Urothelium cell line (cell line): ENCODE measurements at regions not wholly inside any gene's neighbourhood (a gene's known extent, or its start where the extent isn't known, plus 50 kb on each side); places are given as distances from the start of the nearest gene placed in this dataset.

ENCODE experiments used
- DNase-seq: peaks from one replicate; pipeline ENCODE4 v3.0.0; 2011; ENCODE audit warnings: low spot score, mixed read lengths
- FAIRE-seq: peaks from 2 replicates; lab custom pipeline; 2011; peaks lifted over from hg19 to GRCh38; lab: Jason Lieb, UNC

DNA sequence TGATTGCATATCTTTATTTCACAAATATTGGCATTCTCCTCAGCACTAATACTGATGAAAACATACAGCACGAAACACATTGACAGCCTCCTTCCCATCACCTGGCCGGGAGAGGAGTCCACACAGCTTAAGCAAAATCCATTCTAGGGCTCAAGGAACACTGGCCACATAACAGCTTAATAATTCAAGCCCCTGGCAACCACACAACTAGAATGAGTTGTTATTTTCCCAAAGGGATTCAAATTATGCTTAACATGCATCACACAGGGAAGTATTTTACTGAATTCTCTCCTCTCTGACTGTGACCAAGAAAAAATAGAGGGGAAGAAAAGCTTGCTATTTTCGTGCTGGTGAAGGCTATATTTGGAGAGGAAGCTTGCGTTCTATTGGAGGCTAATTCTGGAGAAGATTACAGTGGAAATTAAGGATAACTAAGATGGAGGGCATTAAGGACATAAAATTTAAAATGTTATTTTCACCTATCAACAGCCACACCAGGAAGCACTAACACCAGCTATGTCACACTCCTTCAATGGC lies 198.5 kb downstream of the ADGRG6 start:
- DNase-seq (no peak), FAIRE-seq (no peak)

DNA sequence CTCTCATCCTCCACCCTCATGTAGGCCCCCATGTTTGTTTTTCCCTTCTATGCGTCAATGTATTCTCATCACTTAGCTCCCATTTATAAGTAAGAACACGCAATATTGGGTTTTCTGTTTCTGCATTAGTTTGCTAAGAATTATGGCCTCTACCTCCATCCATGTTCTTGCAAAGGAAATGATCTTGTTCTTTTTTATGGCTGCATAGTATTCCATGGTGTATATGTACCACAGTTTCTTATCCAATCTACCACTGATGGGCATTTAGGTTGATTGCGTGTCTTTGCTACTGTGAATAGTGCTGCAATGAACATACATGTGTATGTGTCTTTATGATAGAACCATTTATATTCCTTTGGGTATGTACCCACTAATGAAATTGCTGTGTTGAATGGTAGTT lies 200.0 kb downstream of the ADGRG6 start:
- DNase-seq (no peak), FAIRE-seq (no peak)

DNA sequence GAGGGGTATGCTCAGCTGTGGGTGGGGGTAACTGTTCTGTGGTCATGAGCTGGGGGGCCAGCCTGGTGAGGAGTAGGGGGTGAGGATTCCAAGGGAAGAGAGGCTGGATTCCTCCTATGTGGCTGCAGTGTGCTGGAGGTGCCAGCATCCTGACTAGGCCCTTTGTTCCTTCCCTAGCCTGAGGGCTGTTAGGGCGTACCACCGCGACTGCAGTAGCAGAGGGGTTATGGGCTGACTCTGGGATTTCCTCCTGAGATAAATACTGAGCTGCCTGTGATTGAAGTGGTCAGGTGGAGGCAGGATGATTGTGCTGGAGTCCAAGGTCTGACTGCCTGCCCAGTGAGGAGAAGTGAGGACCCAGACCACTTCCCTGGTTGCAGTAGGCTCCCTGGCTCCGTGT lies 205.3 kb downstream of the ADGRG6 start:
- DNase-seq (no peak), FAIRE-seq (no peak)

DNA sequence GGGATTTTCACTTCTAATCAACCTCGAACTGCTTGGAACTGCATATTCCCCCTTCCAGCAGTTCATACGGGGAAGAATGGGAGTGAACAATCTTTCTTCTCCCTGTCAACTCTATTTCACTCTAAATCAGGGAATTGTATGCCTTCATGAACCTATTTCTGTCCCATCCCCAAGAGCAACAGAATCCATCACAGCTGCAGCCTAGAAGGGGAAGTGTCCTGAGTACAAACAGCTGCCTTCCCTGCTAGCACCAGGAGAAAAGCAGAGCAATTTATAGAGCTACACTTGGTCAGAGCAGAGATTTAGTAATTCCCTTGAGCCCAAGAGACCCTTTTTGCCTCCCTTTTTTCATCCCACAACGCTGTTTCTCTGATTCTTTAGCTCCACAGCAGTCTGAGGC lies 208.4 kb downstream of the ADGRG6 start:
- FAIRE-seq, result no peak
- DNase-seq, result no peak

DNA sequence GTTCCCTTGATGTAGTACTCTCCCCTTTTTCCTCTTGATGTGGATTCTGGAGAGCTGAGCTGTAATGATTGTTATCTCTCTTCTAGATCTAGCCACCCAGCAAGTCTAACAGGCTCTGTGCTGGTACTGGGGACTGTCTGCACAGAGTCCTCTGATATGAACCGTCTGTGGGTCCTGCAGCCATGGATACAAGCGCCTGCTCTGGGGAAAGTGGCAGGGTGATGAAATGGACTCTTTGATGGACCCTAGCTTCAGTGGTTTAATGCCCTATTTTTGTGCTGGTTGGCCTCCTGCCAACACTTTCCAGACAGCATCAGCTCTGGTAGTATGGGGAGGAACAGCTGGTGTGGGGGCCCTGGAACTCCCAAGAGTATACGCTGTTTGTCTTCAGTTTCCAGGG lies 216.3 kb downstream of the ADGRG6 start:
- FAIRE-seq (no peak), DNase-seq (no peak)

DNA sequence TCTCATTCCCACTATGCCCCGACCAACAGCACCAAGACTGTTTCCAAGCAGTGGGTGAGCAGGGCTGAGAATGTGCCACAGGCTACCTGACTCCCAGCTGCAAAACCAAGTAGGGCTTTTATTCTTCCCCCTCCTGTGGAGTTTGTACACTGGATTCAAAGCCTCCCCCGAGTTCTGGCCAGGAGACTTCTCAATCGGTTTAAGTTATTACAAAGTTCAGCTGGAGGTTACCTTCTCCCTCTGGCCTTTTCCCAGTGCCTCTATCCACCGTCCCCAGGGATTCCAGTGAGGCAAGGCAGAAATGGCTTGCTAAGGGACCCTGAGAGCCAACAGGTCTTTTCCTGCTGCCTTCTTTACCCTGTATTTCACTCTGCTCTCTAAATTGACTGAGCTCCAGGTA lies 217.0 kb downstream of the ADGRG6 start:
- no peak for DNase-seq
- FAIRE-seq, result no peak

DNA sequence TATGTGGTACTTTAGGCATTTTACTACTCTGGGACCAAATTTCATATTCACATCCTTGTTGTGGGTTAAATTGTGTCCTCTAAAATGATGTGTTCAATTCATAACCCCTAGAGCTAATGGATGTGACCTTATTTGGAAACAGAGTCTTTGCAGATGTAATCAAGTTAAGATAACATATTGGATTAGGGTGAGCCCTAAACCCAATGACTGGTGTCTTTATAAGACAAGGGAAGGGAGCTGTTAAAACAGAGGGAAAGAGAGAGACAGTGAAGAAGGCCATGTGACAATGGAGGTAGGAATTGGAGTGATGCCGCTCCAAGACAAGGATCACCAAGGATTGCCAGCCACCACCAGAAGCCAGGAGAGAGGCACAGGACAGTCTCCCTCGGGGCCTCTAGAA lies 220.0 kb downstream of the ADGRG6 start:
- DNase-seq (no peak), FAIRE-seq (no peak)

DNA sequence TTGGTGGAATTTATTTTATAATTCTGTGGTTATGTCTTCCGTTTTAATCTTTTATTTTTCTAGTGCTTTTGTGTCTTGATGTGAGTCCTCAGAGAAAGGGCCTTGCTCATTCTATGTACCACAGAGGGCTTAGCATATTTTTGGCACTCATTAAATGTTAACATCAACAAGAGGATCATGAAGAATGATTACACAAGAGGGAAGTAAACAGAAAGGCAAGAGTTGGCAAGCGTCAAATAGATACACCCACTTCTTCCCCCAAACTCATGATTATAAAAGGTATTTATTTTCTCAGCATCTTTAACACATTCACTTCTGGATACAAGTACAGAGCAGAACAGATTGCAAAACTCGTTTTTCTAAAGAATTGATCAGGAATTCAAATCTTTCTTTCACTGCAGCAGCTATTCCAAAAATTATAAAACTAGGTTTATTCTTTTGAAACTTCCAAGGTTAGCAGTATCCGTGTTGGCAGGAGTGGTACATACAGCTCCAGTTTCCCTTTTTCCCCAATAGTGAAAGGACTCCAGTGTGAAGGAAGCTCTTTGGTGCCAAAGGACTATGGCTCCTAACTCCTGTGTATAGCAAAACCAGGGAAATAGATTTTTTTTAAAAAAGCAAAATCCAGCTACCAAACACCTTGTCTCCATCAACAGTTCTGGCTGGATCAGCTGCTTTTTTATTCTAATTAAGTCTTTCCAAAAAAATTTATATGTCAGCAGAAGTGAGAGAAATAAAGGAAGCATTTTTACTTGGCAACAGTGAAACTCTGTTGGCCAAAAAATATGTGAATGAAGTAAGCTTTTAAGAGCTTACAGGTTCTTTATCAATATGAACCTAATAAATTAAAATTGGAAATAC lies 221.9 kb downstream of the ADGRG6 start:
- FAIRE-seq, result no peak

DNA sequence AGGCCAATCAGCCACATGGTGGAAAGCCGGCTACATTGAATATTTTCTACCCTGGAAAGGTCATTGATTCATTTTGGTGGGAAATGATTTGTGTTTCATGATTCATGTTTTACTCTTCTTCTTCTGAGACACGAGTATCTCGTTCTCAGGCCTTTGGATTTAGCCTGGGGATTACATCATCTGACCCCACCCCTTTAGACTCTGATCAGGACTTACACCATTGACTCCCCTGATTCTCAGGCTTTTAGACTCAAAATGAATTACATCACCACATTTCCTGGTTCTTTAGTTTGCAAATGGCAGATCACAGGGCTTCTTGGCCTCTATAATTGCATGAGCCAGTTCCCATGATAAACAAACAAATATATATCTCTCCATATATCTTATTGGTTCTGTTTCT lies 228.8 kb downstream of the ADGRG6 start:
- FAIRE-seq (no peak), DNase-seq (no peak)

More for the DNA sequence above, 221.9 kb downstream of the ADGRG6 start:
- DNase-seq, result no peak

DNA sequence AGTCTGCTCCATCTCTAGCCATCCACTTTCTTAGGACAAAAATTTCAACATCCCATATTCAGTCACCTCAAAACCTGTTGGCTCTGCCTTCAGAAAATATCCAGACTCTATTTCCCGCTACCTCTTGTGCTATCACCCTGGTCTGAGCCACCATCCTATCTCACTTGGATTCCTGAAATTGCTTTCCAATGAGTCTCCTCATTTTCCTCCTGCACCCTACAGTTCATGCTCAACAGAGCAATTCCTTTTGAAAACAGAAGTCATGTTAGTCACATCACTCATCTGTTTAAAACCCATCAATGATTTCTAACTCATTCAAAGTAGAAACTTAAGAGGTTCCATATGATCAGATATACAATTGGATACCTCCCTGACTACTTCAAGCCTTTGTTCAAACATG lies 229.9 kb downstream of the ADGRG6 start:
- FAIRE-seq (no peak), DNase-seq (peak; percentile 30)

DNA sequence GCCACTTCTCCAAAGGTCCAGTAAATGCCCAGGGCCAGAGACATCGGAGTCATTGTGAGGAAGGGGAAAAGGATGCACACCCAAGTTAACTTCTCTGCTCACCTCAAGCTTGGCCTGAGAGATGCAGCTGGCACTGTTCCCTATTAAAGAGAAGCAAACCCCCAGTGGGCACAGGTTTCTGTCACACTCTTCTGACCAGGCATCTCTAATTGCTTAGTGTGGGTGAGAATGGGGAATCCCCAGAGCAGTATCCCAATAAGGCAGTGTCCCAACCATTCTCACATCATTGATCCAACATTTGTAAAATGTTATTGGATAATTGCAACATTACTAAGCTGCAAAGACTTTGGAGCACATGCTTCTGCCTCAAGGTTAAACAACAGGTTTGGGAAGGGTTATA lies 232.3 kb downstream of the ADGRG6 start:
- DNase-seq (no peak), FAIRE-seq (no peak)

DNA sequence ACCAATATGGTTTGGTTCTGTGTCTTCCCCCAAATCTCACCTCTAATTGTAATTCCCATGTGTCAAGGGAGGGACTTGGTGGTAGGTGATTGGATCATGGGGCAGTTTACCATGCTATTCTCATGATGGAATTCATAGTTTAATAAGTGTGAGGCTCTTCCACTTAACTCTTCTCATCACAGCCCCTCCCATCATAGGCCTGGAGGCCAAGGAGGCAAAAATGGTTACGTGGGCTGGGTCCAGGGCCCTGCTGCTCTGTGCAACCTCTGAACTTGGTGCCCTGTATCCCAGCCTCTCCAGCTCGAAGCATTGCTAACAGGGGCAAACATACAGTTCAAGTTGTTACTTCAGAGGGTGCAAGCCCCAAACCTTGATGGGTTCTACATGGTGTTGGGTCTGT lies 232.7 kb downstream of the ADGRG6 start:
- no peak for FAIRE-seq
- no peak for DNase-seq

DNA sequence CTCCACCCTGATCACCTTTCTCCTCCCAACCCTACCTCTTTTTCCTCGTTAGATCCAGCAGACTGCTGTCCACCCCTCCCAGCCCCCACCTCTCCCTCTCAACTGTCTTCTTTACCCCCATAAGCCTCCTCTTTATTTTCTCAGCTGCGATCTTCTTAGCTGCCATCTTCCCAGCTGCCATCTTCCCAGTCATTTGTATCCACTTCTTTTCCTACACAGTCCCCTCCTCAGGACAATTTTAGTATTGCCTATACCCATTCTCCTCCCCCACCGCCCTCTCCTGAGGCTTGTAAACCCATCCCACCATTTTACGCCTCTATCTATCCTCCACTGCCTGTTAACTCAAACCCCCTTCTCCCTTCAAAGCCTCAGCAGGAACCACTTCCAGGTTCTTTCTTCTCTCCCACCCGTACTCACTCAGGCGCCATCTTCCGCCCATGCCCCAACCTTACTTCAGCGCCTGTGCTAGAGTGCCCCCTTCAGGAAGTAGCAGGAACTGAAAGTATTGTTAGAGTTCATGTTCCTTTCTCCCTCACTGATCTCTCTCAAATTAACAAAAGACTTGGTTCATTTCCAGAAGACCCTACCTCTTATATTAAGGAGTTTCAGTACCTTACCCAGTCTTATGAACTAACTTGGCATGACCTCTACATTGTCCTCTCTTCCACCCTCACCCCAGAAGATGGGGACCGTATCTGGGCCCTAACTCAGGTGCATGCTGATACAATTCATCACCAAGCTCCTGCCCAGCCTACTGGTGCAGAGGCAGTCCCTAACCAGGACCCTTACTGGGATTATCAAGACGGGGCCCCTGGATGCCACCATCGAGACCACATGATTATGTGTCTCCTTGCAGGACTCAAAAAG lies 236.0 kb downstream of the ADGRG6 start:
- FAIRE-seq (no peak), DNase-seq (no peak)

DNA sequence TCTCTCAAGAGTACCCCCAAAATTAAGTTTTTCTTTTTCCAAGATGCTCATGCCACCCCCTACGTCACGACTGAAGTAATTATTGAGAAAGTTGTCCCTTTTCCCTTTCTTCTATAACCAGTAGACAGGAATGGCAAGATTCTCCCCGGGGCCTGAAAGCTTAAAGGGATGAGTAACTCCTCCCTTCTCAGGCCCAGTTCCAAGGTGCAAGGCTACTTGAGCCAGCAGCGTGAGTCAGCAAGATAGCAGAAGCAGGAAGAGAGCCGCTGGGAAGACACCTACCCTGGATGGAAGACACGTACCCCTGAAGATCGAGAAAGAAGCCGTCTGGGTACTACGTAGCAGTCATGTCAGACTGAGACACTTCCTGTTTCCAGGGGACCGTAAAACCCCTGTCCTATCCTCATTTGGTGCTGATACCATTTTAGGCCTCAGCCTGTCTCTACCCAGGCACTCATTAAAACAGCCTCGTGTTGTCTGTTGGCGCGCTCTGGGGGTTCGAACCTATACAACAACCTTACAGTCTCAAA lies 241.0 kb downstream of the ADGRG6 start:
- DNase-seq (peak; percentile 17), FAIRE-seq (no peak)

DNA sequence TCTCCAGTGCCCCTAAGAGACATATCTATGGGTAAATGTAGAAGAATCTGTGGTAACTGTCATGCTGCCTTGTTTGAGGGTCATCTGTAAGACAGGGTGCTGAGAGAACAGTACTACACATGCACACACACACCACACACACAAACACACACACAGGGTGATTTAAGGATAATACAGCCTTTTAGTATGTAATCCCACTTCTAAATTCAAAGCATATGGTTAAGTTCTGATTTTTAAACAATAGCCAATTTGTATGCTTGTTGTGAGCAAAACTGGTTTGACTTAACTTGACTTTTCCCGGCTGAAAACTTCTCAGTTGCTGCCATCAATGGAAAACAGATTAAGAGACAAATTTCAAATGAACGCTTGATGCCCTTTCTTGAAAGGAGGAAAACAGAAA lies 241.8 kb downstream of the ADGRG6 start:
- peak; percentile 66 for FAIRE-seq
- no peak for DNase-seq

DNA sequence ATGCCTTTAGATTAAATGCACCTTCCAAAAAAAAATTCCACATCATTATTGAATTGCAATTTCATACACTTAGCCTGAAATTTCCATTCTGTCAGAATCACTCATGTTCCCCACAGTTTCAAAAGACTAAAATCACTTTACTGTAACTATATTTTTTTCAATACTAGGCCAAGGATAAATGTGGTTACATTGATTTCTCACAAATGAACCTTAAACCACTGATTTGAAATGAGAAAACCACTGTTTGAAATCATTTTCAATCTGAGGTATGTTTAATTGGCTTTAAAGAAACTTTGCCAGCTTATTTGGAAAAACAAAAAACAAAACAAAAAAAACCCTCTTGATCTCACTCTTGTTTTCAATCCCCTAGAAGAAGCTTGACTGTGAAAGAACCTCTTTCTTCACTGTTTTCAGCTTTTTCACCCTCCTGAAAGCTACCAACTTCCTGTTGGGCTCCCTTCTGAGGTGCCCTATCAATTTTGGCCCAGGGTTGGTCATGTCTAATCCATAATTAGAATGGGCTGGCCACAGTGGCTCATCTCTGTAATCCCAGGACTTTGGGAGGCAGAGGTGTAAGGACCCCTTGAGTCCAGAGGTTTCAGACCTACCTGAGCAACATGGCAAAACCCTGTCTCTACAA lies 242.5 kb downstream of the ADGRG6 start:
- DNase-seq, result no peak
- no peak for FAIRE-seq

DNA sequence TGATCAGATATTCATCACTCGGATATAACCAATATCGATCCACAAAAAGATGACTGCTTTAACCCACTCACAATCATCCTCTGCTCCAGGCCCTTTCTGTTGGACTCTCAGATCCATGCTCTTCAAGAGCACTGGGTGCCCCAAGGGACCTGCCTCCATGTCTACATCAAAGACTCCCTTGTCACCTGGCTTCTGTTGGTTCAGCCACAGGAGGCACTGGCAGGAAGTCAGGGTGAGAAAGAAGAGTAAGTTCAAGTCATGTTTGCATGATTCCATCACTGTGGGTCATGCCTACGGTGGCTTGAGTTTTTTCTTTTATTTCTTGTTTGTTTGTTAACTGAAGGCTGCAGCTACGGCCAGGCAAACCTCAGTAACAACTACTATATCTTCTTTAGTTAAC lies 243.3 kb downstream of the ADGRG6 start:
- FAIRE-seq (no peak), DNase-seq (no peak)

DNA sequence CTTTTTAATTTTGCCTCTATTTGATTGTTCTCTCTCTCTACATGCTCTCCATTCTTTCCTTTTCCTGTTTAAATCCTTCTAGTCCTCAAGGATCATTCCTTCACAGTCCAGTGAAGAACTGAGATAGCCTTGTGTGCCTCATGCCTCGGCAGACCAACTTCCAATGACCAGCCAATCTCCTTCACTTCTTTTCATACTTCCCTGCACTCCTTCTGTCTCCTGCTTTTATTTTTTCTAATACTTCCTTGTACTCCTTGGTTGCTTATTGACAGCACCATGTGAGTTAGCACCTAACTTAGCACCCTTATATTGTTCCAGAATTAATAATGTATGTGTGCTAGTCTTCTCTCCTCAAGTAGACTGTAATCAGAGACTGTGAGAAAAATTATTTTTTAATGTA lies 246.8 kb downstream of the ADGRG6 start:
- DNase-seq, result no peak

DNA sequence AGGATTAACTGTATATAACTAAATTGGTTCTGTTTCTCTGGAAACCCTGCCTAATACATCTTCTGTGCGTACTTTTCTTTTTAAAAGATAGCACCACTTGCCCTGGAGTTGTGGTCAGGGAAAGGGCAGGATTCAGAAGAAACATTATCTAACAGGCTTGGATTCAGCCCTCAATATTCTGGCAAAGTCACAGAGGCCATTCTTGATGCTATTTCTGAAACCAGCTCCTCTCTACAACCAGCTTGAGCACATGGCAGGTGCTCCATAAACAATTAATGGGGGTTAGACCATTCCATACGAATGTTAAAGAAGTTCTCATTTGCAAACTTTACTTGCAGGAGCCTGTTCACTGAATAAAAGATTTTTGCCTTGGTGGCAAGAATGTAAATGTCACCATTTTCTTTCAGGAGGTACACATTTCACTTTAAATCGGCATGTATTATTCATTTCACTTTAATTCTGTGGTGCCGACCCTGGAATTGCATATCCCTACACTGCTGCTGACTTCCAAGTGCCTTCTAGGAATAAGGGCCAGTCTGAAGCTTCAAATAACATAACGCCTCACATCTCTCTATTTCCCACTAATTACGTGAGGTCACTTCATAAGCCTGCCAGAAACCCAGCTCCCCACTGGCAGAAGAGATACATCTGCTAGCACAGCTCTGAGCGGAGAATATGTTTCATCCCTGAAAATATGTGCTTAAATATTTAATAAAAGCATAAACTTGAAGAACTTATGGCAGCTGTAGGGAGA lies 248.7 kb downstream of the ADGRG6 start:
- DNase-seq (no peak), FAIRE-seq (no peak)

More for the DNA sequence above, 246.8 kb downstream of the ADGRG6 start:
- FAIRE-seq, result no peak

DNA sequence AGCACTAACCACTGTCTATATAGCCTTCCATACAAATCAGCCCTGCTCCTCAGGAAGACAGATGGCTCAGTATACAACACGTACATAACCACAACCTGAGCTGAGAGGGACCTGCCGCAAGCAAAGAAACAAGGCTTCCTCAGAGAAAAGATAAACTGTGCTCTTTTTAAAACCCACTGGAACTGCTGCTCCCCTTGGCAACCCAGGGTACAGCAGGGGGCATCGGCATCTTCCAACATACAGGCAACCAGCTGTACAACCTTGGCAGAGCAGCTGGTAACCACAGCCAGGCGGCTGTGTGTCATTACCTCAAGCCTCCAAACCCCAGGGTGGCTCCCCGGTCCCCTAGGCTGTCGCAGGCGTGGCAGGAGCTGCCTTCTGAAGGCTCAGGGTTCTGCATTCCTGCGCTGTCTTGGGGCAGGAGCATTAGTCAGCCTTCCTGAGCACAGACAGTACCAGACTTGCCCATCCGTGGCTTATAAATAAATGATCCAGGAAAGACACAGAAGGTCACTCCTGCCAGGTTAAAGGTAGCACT lies 249.5 kb downstream of the ADGRG6 start:
- FAIRE-seq (peak; percentile 86), DNase-seq (peak; percentile 72)
